Stimulated activated CD4-positive, alpha-beta T cell treated with anti-CD3 and anti-CD28 coated beads, Interleukin-12 subunit alpha, Interleukin-12 subunit beta, amount 100 ng/mL, for 24 hours (primary cell): ENCODE measurements at regions not wholly inside any gene's neighbourhood (a gene's known extent, or its start where the extent isn't known, plus 50 kb on each side); places are given as distances from the start of the nearest gene placed in this dataset.

Experiments used
- DNase-seq, 2 experiments: peaks; one replicate each; pipeline ENCODE4 v3.0.0-alpha.2; 2020; ENCODE audit warnings: low read depth in 2 of 2

- no peak for DNase-seq
These were observed 476.6 kb upstream of the NBEA start for GRCh38 chr13:34465423-34465922.

GRCh38 chr13:34466301-34466700, 475.8 kb upstream of the NBEA start:
- DNase-seq: no peak

- DNase-seq: no peak
These were observed 474.5 kb upstream of the NBEA start for GRCh38 chr13:34467450-34468083.

- DNase-seq: no peak
These were observed 472.7 kb upstream of the NBEA start for GRCh38 chr13:34469196-34469986.

- DNase-seq: no peak
These were observed 467.7 kb upstream of the NBEA start for GRCh38 chr13:34474187-34474868.

- no peak for DNase-seq
These were observed 463.7 kb upstream of the NBEA start for GRCh38 chr13:34478376-34478775.

GRCh38 chr13:34502011-34502410, 440.1 kb upstream of the NBEA start:
- no peak for DNase-seq

GRCh38 chr13:34502621-34503020, 439.4 kb upstream of the NBEA start:
- DNase-seq: no peak

GRCh38 chr13:34506796-34507195, 435.3 kb upstream of the NBEA start:
- DNase-seq: no peak

- DNase-seq: no peak
These were observed 434.4 kb upstream of the NBEA start for GRCh38 chr13:34507630-34508029.

GRCh38 chr13:34512817-34513216, 429.3 kb upstream of the NBEA start:
- DNase-seq: no peak

- no peak for DNase-seq
These were observed 428.5 kb upstream of the NBEA start for GRCh38 chr13:34513526-34513925.

- DNase-seq: no peak
These were observed 426.9 kb upstream of the NBEA start for GRCh38 chr13:34515201-34515600.

- no peak for DNase-seq
These were observed 420.9 kb upstream of the NBEA start for GRCh38 chr13:34521171-34521570.

GRCh38 chr13:34522808-34523207, 419.3 kb upstream of the NBEA start:
- no peak for DNase-seq

- DNase-seq: no peak
These were observed 418.7 kb upstream of the NBEA start for GRCh38 chr13:34523406-34523805.

- no peak for DNase-seq
These were observed 408.1 kb upstream of the NBEA start for GRCh38 chr13:34533941-34534340.

- no peak for DNase-seq
These were observed 399.7 kb upstream of the NBEA start for GRCh38 chr13:34542321-34542720.

- no peak for DNase-seq
These were observed 398.2 kb upstream of the NBEA start for GRCh38 chr13:34543836-34544235.

- DNase-seq: no peak
These were observed 396.6 kb upstream of the NBEA start for GRCh38 chr13:34545461-34545860.

GRCh38 chr13:34546344-34547250, 395.5 kb upstream of the NBEA start:
- DNase-seq: no peak

- DNase-seq: no peak
These were observed 394.1 kb upstream of the NBEA start for GRCh38 chr13:34547929-34548328.
